ENCODE measurements at regions not wholly inside any gene's neighbourhood (a gene's known extent, or its start where the extent isn't known, plus 50 kb on each side); places are given as distances from the start of the nearest gene placed in this dataset.

GRCh38 chr6:21918666-21919065 is 325.1 kb downstream of the SOX4 start:
- TF ChIP-seq CTCF (IDR thresholded peaks at IDR 0.05) (no peak), MXI1 (IDR thresholded peaks at IDR 0.05; ENCODE audit: low read depth, low read length) (no peak), JUND (IDR thresholded peaks at IDR 0.05) (no peak), EP300 (IDR thresholded peaks at IDR 0.05; ENCODE audit: borderline replicate concordance in 1 of 2, low read depth in 1 of 2, low read length in 1 of 2) (no peak), EZH2phosphoT487 (IDR thresholded peaks at IDR 0.05; ENCODE audit: borderline replicate concordance, low read depth) (no peak), POLR2AphosphoS5 (IDR thresholded peaks at IDR 0.05; ENCODE audit: low read depth, low read length) (no peak), MEF2A (IDR thresholded peaks at IDR 0.05; ENCODE audit: borderline replicate concordance, low read depth) (no peak), TCF12 (IDR thresholded peaks at IDR 0.05) (no peak), RAD21 (IDR thresholded peaks at IDR 0.05; ENCODE audit: low read length) (no peak), RXRA (IDR thresholded peaks at IDR 0.05; ENCODE audit: borderline replicate concordance, low read depth) (no peak), REST (IDR thresholded peaks at IDR 0.05; ENCODE audit: low read depth, low read length) (no peak), GABPA (IDR thresholded peaks at IDR 0.05; ENCODE audit: low read depth) (no peak), PBX3 (IDR thresholded peaks at IDR 0.05) (no peak)
